ENCODE measurements at regions not wholly inside any gene's neighbourhood (a gene's known extent, or its start where the extent isn't known, plus 50 kb on each side); places are given as distances from the start of the nearest gene placed in this dataset.

GRCh38 chr3:65303431-65303830, 615.6 kb upstream of the ADAMTS9 start:
- Histone ChIP-seq H3K4me1 (ENCODE audit: control insufficient read depth, low read depth, low read length) (no peaks in the 10 kb centered on the region), H3K27ac (ENCODE audit: low read length) (no peak overlapping the region), H3K9me3 (ENCODE audit: control insufficient read depth, low read depth, low read length) (no peaks in the 10 kb centered on the region), H3K4me3 (ENCODE audit: low read length) (no peak overlapping the region), H3K9ac (ENCODE audit: low read length) (no peak overlapping the region), H3K27me3 (ENCODE audit: control insufficient read depth, insufficient read depth, low read length) (no peaks in the 10 kb centered on the region), H3K36me3 (ENCODE audit: control insufficient read depth, low read depth, low read length) (no peaks in the 10 kb centered on the region)

GRCh38 chr3:65291448-65292125, 603.8 kb upstream of the ADAMTS9 start:
- Histone ChIP-seq H3K4me3 (ENCODE audit: low read length) (no peak overlapping the region), H3K27me3 (ENCODE audit: control insufficient read depth, insufficient read depth, low read length) (no peaks in the 10 kb centered on the region), H3K27ac (ENCODE audit: low read length) (no peak overlapping the region)

GRCh38 chr3:65288776-65289175, 601.0 kb upstream of the ADAMTS9 start:
- Histone ChIP-seq H3K27me3 (ENCODE audit: control insufficient read depth, insufficient read depth, low read length) (no peaks in the 10 kb centered on the region), H3K27ac (ENCODE audit: low read length) (no peak overlapping the region), H3K36me3 (ENCODE audit: control insufficient read depth, low read depth, low read length) (no peaks in the 10 kb centered on the region), H3K4me3 (ENCODE audit: low read length) (no peak overlapping the region), H3K9me3 (ENCODE audit: control insufficient read depth, low read depth, low read length) (no peaks in the 10 kb centered on the region), H3K4me1 (ENCODE audit: control insufficient read depth, low read depth, low read length) (no peaks in the 10 kb centered on the region), H3K9ac (ENCODE audit: low read length) (no peak overlapping the region)

More at GRCh38 chr3:65291448-65292125, 603.8 kb upstream of the ADAMTS9 start:
- H3K4me1 ChIP-seq (ENCODE audit: control insufficient read depth, low read depth, low read length) = no peaks in the 10 kb centered on the region
- no peak overlapping the region for H3K9ac ChIP-seq (ENCODE audit: low read length)
- H3K9me3 ChIP-seq (ENCODE audit: control insufficient read depth, low read depth, low read length) = no peaks in the 10 kb centered on the region
- no peaks in the 10 kb centered on the region for H3K36me3 ChIP-seq (ENCODE audit: control insufficient read depth, low read depth, low read length)

GRCh38 chr3:65285956-65286355, 598.2 kb upstream of the ADAMTS9 start:
- no peaks in the 10 kb centered on the region for H3K27me3 ChIP-seq (ENCODE audit: control insufficient read depth, insufficient read depth, low read length)
- H3K9me3 ChIP-seq (ENCODE audit: control insufficient read depth, low read depth, low read length) = no peaks in the 10 kb centered on the region
- no peak overlapping the region for H3K27ac ChIP-seq (ENCODE audit: low read length)
- no peaks in the 10 kb centered on the region for H3K36me3 ChIP-seq (ENCODE audit: control insufficient read depth, low read depth, low read length)
- H3K4me1 ChIP-seq (ENCODE audit: control insufficient read depth, low read depth, low read length) = no peaks in the 10 kb centered on the region
- H3K9ac ChIP-seq (ENCODE audit: low read length) = no peak overlapping the region
- no peak overlapping the region for H3K4me3 ChIP-seq (ENCODE audit: low read length)

GRCh38 chr3:65284961-65285360, 597.2 kb upstream of the ADAMTS9 start:
- Histone ChIP-seq H3K4me1 (ENCODE audit: control insufficient read depth, low read depth, low read length) (no peaks in the 10 kb centered on the region), H3K9me3 (ENCODE audit: control insufficient read depth, low read depth, low read length) (no peaks in the 10 kb centered on the region), H3K36me3 (ENCODE audit: control insufficient read depth, low read depth, low read length) (no peaks in the 10 kb centered on the region), H3K9ac (ENCODE audit: low read length) (no peak overlapping the region), H3K27ac (ENCODE audit: low read length) (no peak overlapping the region), H3K27me3 (ENCODE audit: control insufficient read depth, insufficient read depth, low read length) (no peaks in the 10 kb centered on the region), H3K4me3 (ENCODE audit: low read length) (no peak overlapping the region)

- no peak overlapping the region for H3K9ac ChIP-seq (ENCODE audit: low read length)
- H3K27ac ChIP-seq (ENCODE audit: low read length) = no peak overlapping the region
- no peaks in the 10 kb centered on the region for H3K27me3 ChIP-seq (ENCODE audit: control insufficient read depth, insufficient read depth, low read length)
- H3K36me3 ChIP-seq (ENCODE audit: control insufficient read depth, low read depth, low read length) = no peaks in the 10 kb centered on the region
- H3K4me3 ChIP-seq (ENCODE audit: low read length) = no peak overlapping the region
- no peaks in the 10 kb centered on the region for H3K9me3 ChIP-seq (ENCODE audit: control insufficient read depth, low read depth, low read length)
- H3K4me1 ChIP-seq (ENCODE audit: control insufficient read depth, low read depth, low read length) = no peaks in the 10 kb centered on the region
Observed at GRCh38 chr3:65284546-65284945, 596.7 kb upstream of the ADAMTS9 start.

GRCh38 chr3:65279225-65279782, 591.5 kb upstream of the ADAMTS9 start:
- H3K9ac ChIP-seq (ENCODE audit: low read length) = no peak overlapping the region
- no peaks in the 10 kb centered on the region for H3K27me3 ChIP-seq (ENCODE audit: control insufficient read depth, insufficient read depth, low read length)
- H3K27ac ChIP-seq (ENCODE audit: low read length) = no peak overlapping the region
- no peaks in the 10 kb centered on the region for H3K36me3 ChIP-seq (ENCODE audit: control insufficient read depth, low read depth, low read length)
- no peaks in the 10 kb centered on the region for H3K9me3 ChIP-seq (ENCODE audit: control insufficient read depth, low read depth, low read length)
- H3K4me3 ChIP-seq (ENCODE audit: low read length) = no peak overlapping the region
- H3K4me1 ChIP-seq (ENCODE audit: control insufficient read depth, low read depth, low read length) = peaks cover 22% of the 10 kb centered on the region

- peaks cover 22% of the 10 kb centered on the region for H3K4me1 ChIP-seq (ENCODE audit: control insufficient read depth, low read depth, low read length)
- no peaks in the 10 kb centered on the region for H3K27me3 ChIP-seq (ENCODE audit: control insufficient read depth, insufficient read depth, low read length)
- no peak overlapping the region for H3K9ac ChIP-seq (ENCODE audit: low read length)
- no peaks in the 10 kb centered on the region for H3K9me3 ChIP-seq (ENCODE audit: control insufficient read depth, low read depth, low read length)
- H3K36me3 ChIP-seq (ENCODE audit: control insufficient read depth, low read depth, low read length) = no peaks in the 10 kb centered on the region
- H3K4me3 ChIP-seq (ENCODE audit: low read length) = no peak overlapping the region
- no peak overlapping the region for H3K27ac ChIP-seq (ENCODE audit: low read length)
Observed at GRCh38 chr3:65277798-65278197, 590.0 kb upstream of the ADAMTS9 start.

- Histone ChIP-seq H3K4me1 (ENCODE audit: control insufficient read depth, low read depth, low read length) (peaks cover 22% of the 10 kb centered on the region), H3K36me3 (ENCODE audit: control insufficient read depth, low read depth, low read length) (no peaks in the 10 kb centered on the region), H3K27me3 (ENCODE audit: control insufficient read depth, insufficient read depth, low read length) (no peaks in the 10 kb centered on the region), H3K27ac (ENCODE audit: low read length) (no peak overlapping the region), H3K9ac (ENCODE audit: low read length) (no peak overlapping the region), H3K4me3 (ENCODE audit: low read length) (no peak overlapping the region), H3K9me3 (ENCODE audit: control insufficient read depth, low read depth, low read length) (no peaks in the 10 kb centered on the region)
Observed at GRCh38 chr3:65276551-65276950, 588.8 kb upstream of the ADAMTS9 start.

- Histone ChIP-seq H3K4me1 (ENCODE audit: control insufficient read depth, low read depth, low read length) (peaks cover 11% of the 10 kb centered on the region), H3K9ac (ENCODE audit: low read length) (no peak overlapping the region), H3K27ac (ENCODE audit: low read length) (no peak overlapping the region)
Observed at GRCh38 chr3:65268426-65268825, 580.6 kb upstream of the ADAMTS9 start.

GRCh38 chr3:65265942-65266590, 578.3 kb upstream of the ADAMTS9 start:
- no peaks in the 10 kb centered on the region for H3K27me3 ChIP-seq (ENCODE audit: control insufficient read depth, insufficient read depth, low read length)
- no peak overlapping the region for H3K27ac ChIP-seq (ENCODE audit: low read length)
- H3K36me3 ChIP-seq (ENCODE audit: control insufficient read depth, low read depth, low read length) = no peaks in the 10 kb centered on the region
- no peaks in the 10 kb centered on the region for H3K9me3 ChIP-seq (ENCODE audit: control insufficient read depth, low read depth, low read length)
- H3K9ac ChIP-seq (ENCODE audit: low read length) = no peak overlapping the region
- no peak overlapping the region for H3K4me3 ChIP-seq (ENCODE audit: low read length)
- peaks cover 11% of the 10 kb centered on the region for H3K4me1 ChIP-seq (ENCODE audit: control insufficient read depth, low read depth, low read length)

More at GRCh38 chr3:65268426-65268825, 580.6 kb upstream of the ADAMTS9 start:
- Histone ChIP-seq H3K27me3 (ENCODE audit: control insufficient read depth, insufficient read depth, low read length) (no peaks in the 10 kb centered on the region), H3K9me3 (ENCODE audit: control insufficient read depth, low read depth, low read length) (no peaks in the 10 kb centered on the region), H3K36me3 (ENCODE audit: control insufficient read depth, low read depth, low read length) (no peaks in the 10 kb centered on the region), H3K4me3 (ENCODE audit: low read length) (no peak overlapping the region)

GRCh38 chr3:65265511-65265910, 577.7 kb upstream of the ADAMTS9 start:
- no peaks in the 10 kb centered on the region for H3K27me3 ChIP-seq (ENCODE audit: control insufficient read depth, insufficient read depth, low read length)
- H3K36me3 ChIP-seq (ENCODE audit: control insufficient read depth, low read depth, low read length) = no peaks in the 10 kb centered on the region
- no peak overlapping the region for H3K9ac ChIP-seq (ENCODE audit: low read length)
- no peaks in the 10 kb centered on the region for H3K9me3 ChIP-seq (ENCODE audit: control insufficient read depth, low read depth, low read length)
- H3K4me1 ChIP-seq (ENCODE audit: control insufficient read depth, low read depth, low read length) = peaks cover 11% of the 10 kb centered on the region
- no peak overlapping the region for H3K27ac ChIP-seq (ENCODE audit: low read length)
- no peak overlapping the region for H3K4me3 ChIP-seq (ENCODE audit: low read length)

Data from iPS-18a (cell line).